Pulmonary artery endothelial cell (primary cell): ENCODE measurements at regions not wholly inside any gene's neighbourhood (a gene's known extent, or its start where the extent isn't known, plus 50 kb on each side); places are given as distances from the start of the nearest gene placed in this dataset.

Source experiments
- DNase-seq: peaks from one replicate; pipeline ENCODE4 v3.0.0-alpha.2; 2011; ENCODE audit warnings: low read depth, low spot score

GRCh38 chr5:68534131-68534940 is 318.8 kb downstream of the PIK3R1 start:
- no peak for DNase-seq

DNA sequence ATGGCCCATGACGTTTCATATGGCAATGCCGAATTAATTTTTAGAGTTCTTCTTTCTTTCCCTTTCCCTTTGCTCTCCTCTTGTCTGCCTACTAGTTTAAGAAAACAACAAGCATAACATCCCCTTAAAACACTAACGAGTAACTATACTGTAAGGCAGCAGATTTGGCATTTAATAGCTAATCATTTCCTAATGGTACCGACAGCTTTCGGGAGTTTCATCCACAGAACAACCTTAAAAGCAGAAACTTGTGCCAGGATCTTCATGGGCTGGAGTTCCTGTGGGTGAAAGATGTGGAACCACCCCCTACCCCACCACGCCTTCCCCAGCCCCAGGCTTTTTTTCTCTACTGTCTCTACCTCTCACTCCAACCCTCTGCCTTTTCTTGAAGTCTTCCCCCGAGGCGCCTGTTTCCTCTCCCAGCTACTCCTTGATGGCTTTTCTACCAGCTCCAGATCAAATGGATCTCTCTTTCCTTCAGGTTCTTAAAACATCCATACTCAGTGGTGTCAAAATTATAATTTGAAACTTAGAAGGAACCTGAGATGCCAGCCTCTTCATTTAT is 319.5 kb downstream of the PIK3R1 start:
- DNase-seq: no peak

GRCh38 chr5:68538814-68539420 is 323.4 kb downstream of the PIK3R1 start:
- DNase-seq: no peak

- DNase-seq: no peak
Measured at GRCh38 chr5:68540798-68541590, 325.4 kb downstream of the PIK3R1 start.

DNA sequence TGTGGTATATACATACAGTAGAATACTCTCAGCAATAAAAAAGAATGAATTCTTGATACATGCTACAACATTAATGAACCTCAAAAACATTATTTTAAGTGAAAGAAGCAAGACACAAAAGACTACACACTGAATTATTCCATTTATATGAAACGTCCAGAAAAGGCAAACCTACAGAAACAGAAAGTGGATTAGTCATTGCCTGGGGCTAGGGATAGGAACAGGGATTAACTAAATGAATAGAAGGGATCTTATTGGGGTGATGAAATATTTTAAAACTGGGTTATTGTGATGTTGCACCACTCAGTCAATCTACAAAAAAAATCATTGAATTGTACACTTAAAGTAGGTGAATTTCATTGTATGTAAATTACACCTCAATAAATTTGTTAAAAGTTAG is 326.7 kb downstream of the PIK3R1 start:
- DNase-seq: no peak

GRCh38 chr5:68543212-68543611 is 327.7 kb downstream of the PIK3R1 start:
- DNase-seq: no peak

GRCh38 chr5:68544091-68544647 is 328.6 kb downstream of the PIK3R1 start:
- no peak for DNase-seq

- DNase-seq: no peak
Measured at GRCh38 chr5:68544648-68545552, 329.3 kb downstream of the PIK3R1 start.

GRCh38 chr5:68545636-68546295 is 330.2 kb downstream of the PIK3R1 start:
- no peak for DNase-seq

DNA sequence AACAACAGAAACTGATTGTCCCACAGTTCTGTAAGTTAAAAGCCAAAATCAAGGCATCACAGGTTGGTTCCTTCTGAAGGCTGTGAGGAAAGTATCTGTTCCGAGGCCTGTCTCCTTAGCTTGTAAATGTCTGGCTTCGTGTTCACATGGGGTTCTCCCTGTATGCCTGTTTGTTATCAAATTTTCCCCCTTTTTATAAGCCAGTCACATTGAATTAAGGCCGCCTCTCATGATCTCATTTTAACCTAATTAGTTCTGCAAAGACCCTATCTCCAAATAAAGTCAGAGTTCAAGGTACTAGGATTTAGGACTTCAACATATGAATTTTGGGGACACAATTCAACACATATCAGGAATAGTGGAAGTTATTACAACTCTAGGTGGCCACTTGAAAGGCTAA is 331.5 kb downstream of the PIK3R1 start:
- DNase-seq: no peak

DNA sequence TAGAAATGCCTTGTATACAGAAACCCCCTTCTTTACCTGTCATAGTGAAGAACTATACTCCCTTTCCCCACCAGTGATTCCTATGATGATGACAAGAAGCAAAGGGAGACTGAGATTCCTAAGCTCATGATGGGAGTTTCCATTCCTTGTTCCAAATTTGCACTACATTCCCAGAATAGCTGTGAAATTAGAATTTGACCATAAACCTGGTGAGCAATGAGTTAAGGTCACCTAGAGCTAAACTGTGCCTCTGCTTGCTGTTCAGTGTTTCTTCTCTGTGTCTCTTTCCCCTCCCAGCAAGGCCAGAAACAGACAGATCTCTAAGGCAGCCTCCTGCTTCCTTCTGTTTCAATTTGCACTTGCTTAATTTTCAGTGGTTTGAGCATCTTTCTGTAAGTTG is 332.1 kb downstream of the PIK3R1 start:
- no peak for DNase-seq

- no peak for DNase-seq
Measured at GRCh38 chr5:68548959-68549676, 333.6 kb downstream of the PIK3R1 start.

- DNase-seq: no peak
Measured at GRCh38 chr5:68550015-68550414, 334.5 kb downstream of the PIK3R1 start.

DNA sequence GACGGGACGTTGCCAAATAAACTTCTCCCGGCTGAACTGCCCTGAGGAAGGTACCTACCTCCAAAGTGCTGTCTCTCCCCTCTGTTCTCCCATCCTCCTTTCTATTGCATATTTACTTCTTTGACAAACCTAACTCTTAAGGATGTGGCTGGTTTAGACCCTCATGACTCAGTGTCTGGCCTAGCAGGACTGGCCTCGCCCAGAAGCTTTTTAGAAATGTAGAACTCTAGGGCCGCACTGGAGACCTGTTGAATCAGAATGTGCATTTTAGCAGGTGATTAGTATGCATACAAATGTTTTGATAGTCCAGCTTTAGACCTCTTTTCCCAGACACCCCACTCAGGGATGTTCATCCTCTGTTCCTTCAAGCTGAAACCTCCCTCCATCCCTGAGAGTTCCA is 335.9 kb downstream of the PIK3R1 start:
- no peak for DNase-seq

GRCh38 chr5:68554571-68555279 is 339.2 kb downstream of the PIK3R1 start:
- DNase-seq: no peak

- no peak for DNase-seq
Measured at GRCh38 chr5:68555907-68556681, 340.5 kb downstream of the PIK3R1 start.

DNA sequence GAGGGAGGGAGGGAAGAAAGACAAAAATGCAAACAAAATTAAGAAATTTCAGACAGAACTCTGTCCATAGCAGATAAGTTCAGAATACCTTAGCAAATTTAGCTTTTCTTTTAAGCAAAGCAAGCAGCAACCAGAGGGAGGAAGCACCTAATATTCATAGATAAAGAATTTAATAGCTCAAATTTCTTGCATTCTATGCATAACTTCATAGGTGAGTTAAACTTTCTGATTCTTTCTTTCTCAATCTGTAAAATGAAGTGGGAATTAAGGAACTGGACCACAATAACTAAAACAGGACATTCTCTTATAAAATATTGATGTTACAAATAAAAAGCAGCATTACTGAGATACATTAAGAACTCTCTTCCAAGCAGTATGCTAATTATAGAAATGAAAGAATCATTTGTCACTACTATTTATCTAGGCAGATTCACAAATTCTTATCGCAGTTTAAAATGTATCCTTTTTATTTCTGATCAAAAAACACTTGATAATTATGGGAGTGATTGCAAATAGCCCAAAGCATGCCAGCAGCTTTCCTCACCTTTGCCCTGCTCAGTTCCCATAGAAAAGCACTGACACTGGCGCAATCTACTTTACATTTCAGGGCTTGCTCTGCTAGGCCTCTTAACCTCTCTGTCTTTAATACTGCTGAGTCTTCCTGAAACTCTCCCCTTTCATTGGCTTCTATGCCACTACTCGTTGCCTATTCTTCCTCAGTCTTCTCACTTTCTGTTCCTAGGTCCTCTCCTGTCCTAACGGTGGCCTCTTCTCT is 341.8 kb downstream of the PIK3R1 start:
- no peak for DNase-seq
